Adipocyte (in vitro differentiated cells): ENCODE measurements at regions not wholly inside any gene's neighbourhood (a gene's known extent, or its start where the extent isn't known, plus 50 kb on each side); places are given as distances from the start of the nearest gene placed in this dataset.

Experiments
- DNase-seq: peaks from one replicate; pipeline ENCODE4 v3.0.0-alpha.2; 2015; ENCODE audit warnings: low read depth
- H3K27me3 ChIP-seq: replicated peaks from 2 replicates; pipeline ENCODE4 v1.7.0; 2013; ENCODE audit warnings: mild to moderate bottlenecking, low read length, moderate library complexity; ENCODE audit not compliant: control insufficient read depth, insufficient read depth
- H3K36me3 ChIP-seq: 2 replicates; pipeline ENCODE4 v1.7.0; 2013; ENCODE audit warnings: low read length, mild to moderate bottlenecking, moderate library complexity; ENCODE audit not compliant: control insufficient read depth, insufficient read depth, severe bottlenecking
- H3K4me1 ChIP-seq: 2 replicates; pipeline ENCODE4 v1.7.0; 2013; ENCODE audit warnings: mild to moderate bottlenecking, low read length, moderate library complexity; ENCODE audit not compliant: control insufficient read depth, insufficient read depth
- H3K4me3 ChIP-seq: 2 replicates; pipeline ENCODE4 v1.7.0; 2013; ENCODE audit warnings: mild to moderate bottlenecking, low read length, moderate library complexity
- H3K9ac ChIP-seq: 2 replicates; pipeline ENCODE4 v1.7.0; 2013; ENCODE audit warnings: mild to moderate bottlenecking, low read length, moderate library complexity
- H3K9me3 ChIP-seq: 2 replicates; pipeline ENCODE4 v1.7.0; 2013; ENCODE audit warnings: mild to moderate bottlenecking, low read length, moderate library complexity; ENCODE audit not compliant: control insufficient read depth

DNA sequence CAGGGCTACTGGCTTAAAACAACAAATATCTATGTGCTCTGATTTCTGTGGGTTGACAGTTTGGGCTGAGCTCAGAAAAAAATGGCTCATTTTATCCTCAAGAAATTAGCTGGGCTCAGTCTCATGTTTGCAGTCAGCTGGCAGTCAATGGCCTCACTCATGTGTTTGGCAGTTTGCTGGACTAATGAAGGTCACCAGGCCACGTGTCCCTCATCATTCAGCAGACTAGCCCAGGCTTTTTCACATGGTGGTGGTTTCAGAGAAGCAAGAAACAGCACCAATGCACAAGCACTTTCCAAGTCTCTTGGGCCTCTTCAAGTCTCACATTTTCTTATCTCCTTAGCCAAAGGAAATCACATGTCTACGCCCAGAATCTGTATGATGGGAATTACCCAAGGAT, 478.3 kb upstream of the PPP2R3A start:
- Histone ChIP-seq H3K4me1 (no peaks in the 10 kb centered on the region), H3K9me3 (no peaks in the 10 kb centered on the region), H3K9ac (no peak overlapping the region), H3K27me3 (no peaks in the 10 kb centered on the region), H3K4me3 (no peak overlapping the region), H3K36me3 (no peaks in the 10 kb centered on the region)
- no peak for DNase-seq

DNA sequence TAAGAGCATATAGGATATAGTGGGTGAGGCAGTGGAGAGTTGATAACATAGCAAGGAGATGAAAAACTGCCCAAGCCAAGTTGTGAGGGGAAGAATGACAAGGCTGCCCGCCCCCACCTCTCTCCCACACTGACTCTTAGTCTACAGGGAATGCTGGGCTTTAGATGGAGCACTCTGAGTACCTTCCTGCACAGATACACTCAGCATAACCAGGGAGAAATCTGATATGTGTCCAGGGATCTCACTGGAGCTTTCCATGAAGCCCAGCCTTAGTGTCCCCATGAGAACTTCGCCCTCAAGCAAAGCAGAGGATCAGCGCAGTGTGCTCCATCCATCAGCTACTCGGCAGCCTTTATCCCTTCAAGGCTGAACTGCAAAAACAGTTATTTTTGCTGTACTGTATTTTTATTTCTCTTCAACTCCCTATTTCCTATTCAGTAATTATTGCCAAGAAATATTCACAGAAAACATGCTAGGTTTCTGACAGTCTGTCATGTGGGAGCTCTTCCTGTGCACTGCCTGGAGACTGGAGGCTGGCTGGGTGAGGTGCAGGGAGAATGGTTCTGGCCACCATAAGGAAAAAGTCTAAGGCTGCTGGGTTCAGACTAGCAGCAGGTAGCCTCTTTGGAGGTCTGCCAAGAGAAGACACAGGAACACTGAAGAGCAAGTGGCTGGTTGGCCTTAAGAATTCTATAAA, 475.2 kb upstream of the PPP2R3A start:
- no peaks in the 10 kb centered on the region for H3K36me3 ChIP-seq
- H3K4me3 ChIP-seq, result no peak overlapping the region
- no peak for DNase-seq
- no peaks in the 10 kb centered on the region for H3K4me1 ChIP-seq
- no peaks in the 10 kb centered on the region for H3K9me3 ChIP-seq
- peaks cover 3% of the 10 kb centered on the region for H3K27me3 ChIP-seq
- no peak overlapping the region for H3K9ac ChIP-seq

DNA sequence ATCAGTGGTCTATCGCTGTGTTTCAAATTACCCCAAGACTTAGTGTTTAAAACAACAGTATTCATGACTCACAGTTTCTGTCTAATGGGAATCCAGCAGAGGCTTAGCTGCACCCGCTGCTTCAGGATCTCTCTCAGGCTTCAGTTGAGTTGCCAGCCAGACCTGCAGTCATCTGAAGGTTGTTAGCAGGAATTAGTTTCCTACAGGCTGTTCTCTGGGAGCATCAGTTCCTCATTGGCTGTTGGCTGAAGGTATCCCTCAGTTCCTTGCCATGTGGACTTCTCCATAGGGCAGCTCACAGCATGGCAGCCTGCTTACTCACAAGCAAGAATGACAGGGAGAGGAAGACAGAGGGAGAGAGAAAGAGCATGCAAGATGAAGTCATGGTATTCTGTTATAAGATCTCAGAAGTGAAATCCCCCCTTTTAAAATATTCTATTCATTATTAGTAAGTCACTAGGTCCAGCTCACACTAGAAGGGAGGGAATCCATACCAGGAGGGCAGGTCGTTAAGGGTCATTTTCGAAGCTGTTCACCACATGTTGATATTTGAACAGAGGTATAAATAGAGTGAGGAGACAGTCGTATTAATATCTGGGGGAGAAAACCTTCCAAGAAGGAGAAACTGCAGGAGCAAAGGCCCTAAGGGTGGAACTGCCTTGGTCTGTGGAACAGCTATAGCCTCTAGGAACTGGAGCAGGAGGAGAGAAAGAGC, 473.9 kb upstream of the PPP2R3A start:
- Histone ChIP-seq H3K4me1 (no peaks in the 10 kb centered on the region), H3K9ac (no peak overlapping the region), H3K4me3 (no peak overlapping the region), H3K9me3 (no peaks in the 10 kb centered on the region), H3K36me3 (no peaks in the 10 kb centered on the region), H3K27me3 (peaks cover 3% of the 10 kb centered on the region)
- DNase-seq, result no peak

DNA sequence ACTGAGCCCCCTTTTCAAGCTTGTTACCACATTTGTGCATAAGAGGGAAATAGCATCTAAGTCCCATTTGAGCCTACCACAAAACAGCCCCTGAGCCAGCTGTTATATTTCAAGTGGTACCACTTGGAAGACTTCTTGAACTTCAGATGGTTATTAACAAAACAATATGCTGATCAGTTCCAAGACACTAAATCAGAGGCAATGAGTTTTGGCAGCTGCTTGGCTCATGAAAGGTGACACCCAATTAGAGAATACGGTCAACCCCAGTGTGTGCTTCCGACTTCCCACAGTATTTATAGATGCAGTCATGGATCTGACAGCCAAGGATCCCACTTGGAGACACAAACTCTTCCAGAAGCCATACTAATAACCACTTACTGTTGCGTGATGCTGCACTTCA, 469.6 kb upstream of the PPP2R3A start:
- DNase-seq, result no peak
- Histone ChIP-seq H3K27me3 (peaks cover 9% of the 10 kb centered on the region), H3K9ac (no peak overlapping the region), H3K9me3 (no peaks in the 10 kb centered on the region), H3K4me3 (no peak overlapping the region), H3K4me1 (peaks cover 8% of the 10 kb centered on the region), H3K36me3 (no peaks in the 10 kb centered on the region)

DNA sequence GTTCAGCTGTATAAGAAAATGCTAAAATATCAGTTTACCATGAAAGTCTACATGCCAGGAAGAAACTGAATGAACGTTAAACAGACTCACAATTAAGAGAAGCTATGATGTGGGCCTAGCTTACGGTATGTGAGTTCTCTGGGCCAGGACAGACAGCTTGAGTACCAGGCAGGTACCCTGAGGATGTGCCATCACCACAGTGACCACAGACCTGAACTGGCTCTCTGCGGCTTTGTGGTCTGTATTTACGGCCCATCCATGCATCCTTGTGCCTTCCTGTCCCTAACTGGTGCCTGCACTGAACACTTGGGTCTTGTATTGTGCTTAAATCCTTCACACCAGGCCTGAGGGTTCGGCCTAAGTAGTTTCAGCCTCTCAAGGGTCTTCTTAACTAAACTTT, 467.5 kb upstream of the PPP2R3A start:
- no peak for DNase-seq
- Histone ChIP-seq H3K9me3 (no peaks in the 10 kb centered on the region), H3K27me3 (peaks cover 15% of the 10 kb centered on the region), H3K9ac (no peak overlapping the region), H3K4me1 (peaks cover 8% of the 10 kb centered on the region), H3K36me3 (no peaks in the 10 kb centered on the region), H3K4me3 (no peak overlapping the region)

DNA sequence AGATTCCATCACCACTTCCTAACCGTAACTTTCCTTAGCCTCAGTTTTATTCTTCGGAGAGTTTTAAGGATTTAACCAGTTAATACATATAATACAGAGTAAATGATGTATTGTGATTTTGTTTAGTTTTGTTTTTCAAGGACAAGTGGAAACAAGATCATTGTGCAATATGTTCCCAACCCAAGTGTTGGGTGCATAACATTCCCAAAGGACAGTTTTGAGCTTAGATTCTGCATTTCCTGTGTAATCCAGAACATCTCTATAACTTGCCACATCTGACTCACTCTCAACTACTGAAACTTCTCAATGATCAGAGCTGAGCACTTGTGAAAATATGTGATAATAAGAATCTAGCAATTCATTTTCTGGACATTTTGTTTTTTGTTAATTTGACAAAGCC, 466.1 kb upstream of the PPP2R3A start:
- Histone ChIP-seq H3K4me3 (no peak overlapping the region), H3K27me3 (peaks cover 17% of the 10 kb centered on the region), H3K9ac (no peak overlapping the region), H3K36me3 (no peaks in the 10 kb centered on the region), H3K9me3 (no peaks in the 10 kb centered on the region), H3K4me1 (peaks cover 8% of the 10 kb centered on the region)
- DNase-seq, result no peak

DNA sequence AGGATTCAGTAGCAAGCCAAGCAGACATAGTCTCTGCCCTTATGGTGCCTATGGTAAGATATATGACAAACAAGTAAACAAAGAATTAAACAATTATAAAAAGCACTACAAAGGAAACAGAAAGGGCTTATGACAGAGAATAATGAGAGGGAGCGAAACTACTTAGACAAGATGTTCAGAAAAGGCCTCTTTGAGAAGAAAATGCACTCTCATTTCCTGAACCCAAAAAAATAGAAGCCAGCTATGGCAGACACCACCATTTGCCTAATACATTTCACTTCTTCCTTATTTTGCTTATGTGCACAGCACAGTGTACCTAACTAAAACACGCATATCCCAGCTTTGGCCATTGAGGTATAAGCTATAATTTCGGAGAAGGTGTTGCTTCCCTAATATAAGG, 465.5 kb upstream of the PPP2R3A start:
- DNase-seq, result no peak
- Histone ChIP-seq H3K9me3 (no peaks in the 10 kb centered on the region), H3K9ac (no peak overlapping the region)

DNA sequence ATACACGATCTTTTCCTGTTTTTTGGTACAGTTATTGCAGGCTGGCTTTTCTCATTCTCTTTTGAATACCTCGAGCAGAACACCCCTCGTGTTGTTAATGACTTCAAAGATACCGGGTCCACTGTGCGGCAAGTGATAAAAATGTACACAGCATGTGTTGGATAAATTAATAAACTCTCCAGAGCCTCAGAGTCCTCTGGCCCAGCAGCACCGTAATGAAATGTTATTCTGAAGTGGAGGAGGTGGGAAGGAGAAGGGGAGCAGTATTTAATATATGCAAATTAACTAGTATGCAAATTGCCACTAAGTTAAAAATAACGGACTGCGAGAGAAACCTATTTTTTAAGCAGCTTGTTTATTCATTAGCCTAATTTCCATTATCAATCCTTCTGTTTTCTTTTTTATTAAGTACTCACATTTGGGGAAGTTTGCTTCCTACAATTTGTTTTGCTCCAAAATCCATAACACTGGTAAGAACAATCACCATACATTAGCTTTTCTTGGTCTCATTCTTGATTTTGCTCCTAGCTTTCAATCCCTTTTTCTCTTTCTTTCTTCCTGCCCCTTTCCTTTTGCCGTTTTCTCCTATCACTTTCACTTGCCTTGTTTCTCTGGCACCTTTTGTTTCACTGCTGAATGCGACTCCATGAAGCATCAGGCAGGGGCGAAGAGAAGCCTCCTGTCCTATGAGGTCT, 462.3 kb upstream of the PPP2R3A start:
- H3K4me3 ChIP-seq, result no peak overlapping the region

More for the DNA sequence above, 465.5 kb upstream of the PPP2R3A start:
- Histone ChIP-seq H3K4me1 (peaks cover 8% of the 10 kb centered on the region), H3K4me3 (no peak overlapping the region), H3K27me3 (peaks cover 13% of the 10 kb centered on the region), H3K36me3 (no peaks in the 10 kb centered on the region)

DNA sequence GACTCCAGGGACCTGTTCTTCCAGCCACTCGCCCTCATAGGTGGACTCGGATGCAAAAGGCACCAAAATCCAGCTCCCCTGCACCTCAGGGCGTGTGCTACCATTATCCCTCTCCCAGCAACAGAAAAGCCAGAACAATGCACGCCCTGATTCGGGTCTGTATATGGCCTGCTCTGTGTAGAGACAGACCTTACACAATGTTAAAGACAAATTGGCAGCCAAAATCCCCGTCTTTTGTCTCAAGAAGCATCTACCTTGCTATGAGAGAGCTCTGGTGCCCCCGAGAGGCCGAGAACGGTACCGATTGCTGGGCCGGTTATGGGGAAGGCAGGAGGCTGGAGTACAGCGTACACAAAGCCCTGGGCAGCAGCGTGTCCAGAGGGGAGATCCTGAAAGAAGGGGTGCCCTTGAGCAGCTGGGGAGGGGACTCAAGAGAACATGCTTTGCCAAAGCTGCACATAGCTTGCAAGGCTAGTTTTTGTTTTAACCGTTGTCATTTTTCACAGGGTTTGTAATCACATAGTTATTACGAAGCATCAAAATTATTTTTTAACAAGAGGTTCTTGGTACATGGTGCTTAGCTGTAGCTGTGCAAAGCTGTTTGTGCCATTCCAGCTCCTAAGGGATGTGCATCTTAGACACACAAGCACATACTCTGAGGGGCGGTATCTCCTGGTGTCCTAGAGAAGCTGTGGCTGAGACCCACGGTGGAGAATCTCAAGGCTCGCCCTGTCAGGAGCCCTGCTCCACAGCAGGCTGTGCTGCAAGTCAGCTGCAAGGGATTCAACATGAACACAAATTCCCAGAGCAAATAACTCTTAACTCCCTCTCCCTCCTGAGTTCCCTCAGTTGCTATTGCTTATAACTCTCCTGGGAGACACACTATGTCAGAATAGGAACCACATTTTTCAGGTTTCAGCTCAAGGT, 461.5 kb upstream of the PPP2R3A start:
- H3K27me3 ChIP-seq, result peaks cover 8% of the 10 kb centered on the region
- no peak overlapping the region for H3K9ac ChIP-seq
- H3K4me1 ChIP-seq, result peaks cover 8% of the 10 kb centered on the region
- DNase-seq, result peak; percentile 80
- peaks cover 7% of the 10 kb centered on the region for H3K9me3 ChIP-seq
- H3K36me3 ChIP-seq, result no peaks in the 10 kb centered on the region
- H3K4me3 ChIP-seq, result no peak overlapping the region

More for the DNA sequence above, 462.3 kb upstream of the PPP2R3A start:
- Histone ChIP-seq H3K36me3 (no peaks in the 10 kb centered on the region), H3K4me1 (peaks cover 8% of the 10 kb centered on the region), H3K9ac (no peak overlapping the region), H3K9me3 (peaks cover under 1% of the 10 kb centered on the region), H3K27me3 (peaks cover 13% of the 10 kb centered on the region)
- DNase-seq, result no peak

DNA sequence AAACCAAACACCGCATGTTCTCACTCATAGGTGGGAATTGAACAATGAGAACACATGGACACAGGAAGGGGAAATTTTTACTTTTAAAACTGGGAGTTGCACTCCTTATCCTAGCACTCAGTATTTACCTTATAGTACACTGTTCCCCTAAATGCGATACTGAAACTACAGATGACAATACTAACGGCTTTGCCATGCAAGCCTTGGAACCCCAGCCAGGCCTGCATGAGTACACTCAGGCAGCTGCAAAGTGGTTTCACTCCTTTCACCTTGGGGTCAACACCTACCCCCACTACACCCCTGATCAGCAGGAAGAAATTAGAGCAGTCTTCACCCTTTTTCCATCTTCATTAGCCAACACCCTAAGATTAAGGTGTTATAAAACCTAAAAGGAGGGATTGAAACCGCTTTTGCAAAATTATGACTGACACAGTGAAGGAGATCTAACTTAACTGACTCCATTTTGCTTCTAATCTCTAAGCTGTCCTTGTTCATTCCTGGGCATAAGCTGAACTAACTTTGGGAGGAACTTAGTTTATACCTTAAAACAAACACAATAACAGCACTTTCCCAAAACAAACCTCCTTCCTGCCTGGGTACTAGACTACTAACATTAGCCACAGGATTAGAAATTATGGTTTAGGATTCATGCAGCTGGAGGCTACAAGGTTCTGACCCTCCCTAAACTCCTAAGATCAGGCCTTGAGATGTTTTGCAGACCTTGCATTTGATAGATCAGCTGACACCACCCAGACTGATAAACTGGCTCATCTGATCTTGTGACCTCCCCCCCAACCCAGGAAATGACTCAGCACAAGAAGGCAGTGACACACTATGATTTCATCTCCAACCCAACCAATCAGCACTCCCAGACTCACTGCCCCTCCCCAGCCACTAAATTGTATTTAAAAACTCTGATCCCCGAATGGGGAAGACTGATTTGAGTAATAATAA, 452.1 kb upstream of the PPP2R3A start:
- Histone ChIP-seq H3K9me3 (peaks cover 10% of the 10 kb centered on the region), H3K27me3 (no peaks in the 10 kb centered on the region), H3K4me3 (no peak overlapping the region), H3K9ac (no peak overlapping the region), H3K4me1 (no peaks in the 10 kb centered on the region), H3K36me3 (no peaks in the 10 kb centered on the region)
- DNase-seq, result no peak
